GM18502 (cell line): ENCODE measurements at regions not wholly inside any gene's neighbourhood (a gene's known extent, or its start where the extent isn't known, plus 50 kb on each side); places are given as distances from the start of the nearest gene placed in this dataset.

ENCODE experiments used
- ATAC-seq: cut with Tn5 transposase; IDR thresholded peaks from one replicate; pipeline ENCODE4 v1.9.1; 2021; ENCODE audit warnings: mild to moderate bottlenecking; ENCODE audit not compliant: unreplicated experiment, poor library complexity

- no peak for ATAC-seq
These were observed 2176.3 kb upstream of the CELF4 start for GRCh38 chr18:39741755-39742466.

GRCh38 chr18:39737869-39738268, 2172.3 kb upstream of the CELF4 start:
- no peak for ATAC-seq

GRCh38 chr18:39732918-39733317, 2167.3 kb upstream of the CELF4 start:
- ATAC-seq = no peak

GRCh38 chr18:39730606-39731005, 2165.0 kb upstream of the CELF4 start:
- ATAC-seq = no peak

GRCh38 chr18:39724652-39725051, 2159.1 kb upstream of the CELF4 start:
- no peak for ATAC-seq

GRCh38 chr18:39721712-39722111, 2156.1 kb upstream of the CELF4 start:
- no peak for ATAC-seq

- no peak for ATAC-seq
These were observed 2148.4 kb upstream of the CELF4 start for GRCh38 chr18:39713961-39714360.

- no peak for ATAC-seq
These were observed 2146.1 kb upstream of the CELF4 start for GRCh38 chr18:39711701-39712100.

- no peak for ATAC-seq
These were observed 2139.8 kb upstream of the CELF4 start for GRCh38 chr18:39705362-39705761.

- no peak for ATAC-seq
These were observed 2137.3 kb upstream of the CELF4 start for GRCh38 chr18:39702888-39703287.

GRCh38 chr18:39701839-39702238, 2136.2 kb upstream of the CELF4 start:
- ATAC-seq = no peak

- no peak for ATAC-seq
These were observed 2135.6 kb upstream of the CELF4 start for GRCh38 chr18:39701055-39701783.

GRCh38 chr18:39699340-39699964, 2133.9 kb upstream of the CELF4 start:
- ATAC-seq = no peak

GRCh38 chr18:39698436-39698835, 2132.8 kb upstream of the CELF4 start:
- ATAC-seq = no peak

- ATAC-seq = no peak
These were observed 2127.8 kb upstream of the CELF4 start for GRCh38 chr18:39693359-39693758.

- ATAC-seq = no peak
These were observed 2126.9 kb upstream of the CELF4 start for GRCh38 chr18:39692367-39693015.

- ATAC-seq = no peak
These were observed 2119.8 kb upstream of the CELF4 start for GRCh38 chr18:39685303-39685902.

GRCh38 chr18:39681061-39681460, 2115.5 kb upstream of the CELF4 start:
- no peak for ATAC-seq

- no peak for ATAC-seq
These were observed 2110.3 kb upstream of the CELF4 start for GRCh38 chr18:39675906-39676305.

- ATAC-seq = no peak
These were observed 2109.8 kb upstream of the CELF4 start for GRCh38 chr18:39675368-39675767.

- no peak for ATAC-seq
These were observed 2106.6 kb upstream of the CELF4 start for GRCh38 chr18:39672171-39672570.
